DMS53 treated with DMSO at 0.1 percent for 48 hours (cell line): ENCODE measurements at regions not wholly inside any gene's neighbourhood (a gene's known extent, or its start where the extent isn't known, plus 50 kb on each side); places are given as distances from the start of the nearest gene placed in this dataset.

Experiments
- DNase-seq: peaks from one replicate; lab custom pipeline; 2025; ENCODE audit not compliant: unreplicated experiment; lab: John Stamatoyannopoulos, UW

DNA sequence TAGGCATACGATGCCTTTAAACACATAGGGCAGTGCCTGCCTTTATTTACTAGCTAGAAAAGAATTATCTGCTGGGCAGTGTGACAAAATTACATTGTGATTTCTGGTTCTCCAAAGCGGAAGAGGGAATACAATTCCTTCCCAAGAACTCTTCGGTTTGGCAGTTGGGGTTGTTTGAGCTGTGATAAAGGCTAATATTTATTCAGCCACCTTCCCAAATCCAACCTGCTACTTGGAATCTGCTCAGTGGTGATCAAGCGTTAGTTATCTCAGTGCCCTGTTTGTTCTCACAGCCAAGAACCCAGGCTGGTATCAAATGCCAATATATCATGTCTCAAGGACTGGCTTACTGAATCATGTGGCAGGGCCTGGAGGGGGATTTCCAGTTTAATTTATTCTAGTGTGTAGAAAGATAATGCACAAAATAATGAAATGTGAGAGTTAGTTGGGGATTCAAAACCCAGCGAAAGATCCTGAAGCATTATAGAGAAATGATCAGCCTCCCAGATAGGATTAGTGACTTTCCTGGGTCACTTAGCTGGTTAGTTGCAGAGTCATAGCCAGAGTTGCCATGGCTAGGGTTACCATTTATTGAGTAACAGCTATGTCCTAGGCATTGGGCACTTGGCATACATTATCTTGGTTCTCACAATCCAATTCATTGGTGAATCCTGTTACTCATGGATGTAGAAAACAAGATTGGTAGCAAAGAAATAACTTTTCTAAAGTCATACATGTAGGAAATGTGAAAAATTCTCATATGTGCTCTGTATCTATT is 457.0 kb upstream of the KLF4 start:
- no peak for DNase-seq

DNA sequence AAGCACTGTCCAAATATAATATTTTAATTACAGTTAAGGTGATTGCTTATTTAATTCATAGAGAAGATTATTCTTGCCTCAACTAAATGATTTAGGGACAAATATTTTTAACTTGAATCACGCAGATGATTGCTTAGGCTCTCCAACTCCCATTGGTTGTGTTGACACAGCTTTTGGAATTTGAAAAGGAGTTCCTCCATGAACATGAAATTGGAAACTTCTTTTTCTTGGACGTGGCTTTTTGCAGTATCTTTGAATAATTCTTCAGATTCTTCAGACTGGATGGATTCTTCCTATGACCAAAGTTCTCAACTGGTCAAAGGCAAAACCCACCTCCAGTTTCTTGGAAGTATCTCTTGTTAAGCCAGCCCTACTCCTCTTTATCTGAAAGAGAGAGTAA is 456.4 kb upstream of the KLF4 start:
- no peak for DNase-seq

DNA sequence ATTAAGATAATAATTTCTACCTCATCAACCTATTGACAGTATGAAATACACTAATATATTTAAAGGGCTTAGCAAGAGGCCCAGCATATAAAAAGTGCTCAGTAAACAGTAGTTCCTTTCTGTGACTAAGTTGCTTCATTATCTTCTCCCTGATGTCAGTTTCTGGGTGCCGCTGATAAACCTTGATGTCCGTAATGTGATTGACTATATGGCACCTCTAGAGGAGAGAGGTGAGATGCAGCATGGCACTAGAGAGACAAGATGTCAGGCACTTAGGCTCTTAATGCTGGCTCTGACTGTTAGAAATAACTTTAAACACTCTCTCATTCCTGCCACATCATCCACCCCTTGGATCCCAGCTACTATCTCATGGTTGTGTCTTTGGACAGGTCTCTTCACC is 455.9 kb upstream of the KLF4 start:
- no peak for DNase-seq

DNA sequence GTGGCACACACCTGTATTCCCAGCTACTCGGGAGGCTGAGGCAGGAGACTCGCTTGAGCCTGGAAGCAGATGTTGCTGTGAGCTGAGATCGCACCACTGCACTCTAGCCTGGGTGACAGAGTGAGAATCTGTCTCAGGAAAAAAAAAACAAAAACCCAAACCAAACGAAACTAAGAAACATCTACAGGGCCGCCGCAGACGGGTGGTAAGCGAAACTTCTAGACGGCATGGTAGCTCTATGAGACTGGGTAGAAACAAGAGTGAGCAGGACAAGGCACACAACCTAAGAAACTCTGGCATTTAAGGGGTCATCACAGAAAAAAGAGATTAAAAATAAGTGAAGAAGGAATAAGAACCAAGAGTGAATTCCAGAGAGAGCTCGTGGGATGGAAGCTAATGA is 454.8 kb upstream of the KLF4 start:
- DNase-seq, result no peak

DNA sequence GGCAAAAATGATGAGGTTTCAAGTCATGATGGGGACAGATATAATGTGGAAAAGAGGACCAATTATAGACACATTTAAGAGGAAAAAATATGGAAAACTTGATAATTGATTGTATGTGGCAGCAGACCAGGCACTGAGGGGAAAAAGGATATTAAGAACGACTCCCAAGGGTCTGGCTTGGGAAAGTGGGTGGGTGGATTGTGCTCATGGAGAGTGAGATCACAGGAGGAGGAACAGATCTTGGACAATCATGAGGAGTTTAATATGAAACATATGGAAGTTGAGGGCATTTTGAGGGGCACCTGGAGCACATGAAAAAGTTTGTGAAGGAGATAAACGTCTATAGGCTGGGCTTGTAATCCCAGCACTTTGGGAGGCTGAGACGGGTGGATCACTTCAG is 454.3 kb upstream of the KLF4 start:
- DNase-seq, result no peak

DNA sequence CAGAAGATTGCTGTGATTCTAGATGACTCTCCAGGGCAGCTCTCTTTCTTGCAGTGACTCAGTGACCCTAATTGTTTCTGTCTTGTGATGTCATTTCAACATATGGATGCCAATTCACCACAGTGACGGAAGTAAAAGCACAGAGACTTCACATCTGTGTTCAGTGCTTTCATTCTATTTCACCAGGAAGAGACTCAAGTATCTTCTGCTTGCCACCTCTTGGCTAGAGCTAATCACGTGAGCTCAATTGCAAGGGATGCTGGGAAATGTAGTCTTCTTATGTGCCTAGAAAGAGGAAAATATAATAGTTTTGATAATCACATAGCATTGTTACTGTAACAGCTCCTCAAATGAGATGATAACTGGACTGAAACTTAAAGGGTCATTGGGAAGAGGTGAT is 453.3 kb upstream of the KLF4 start:
- no peak for DNase-seq

DNA sequence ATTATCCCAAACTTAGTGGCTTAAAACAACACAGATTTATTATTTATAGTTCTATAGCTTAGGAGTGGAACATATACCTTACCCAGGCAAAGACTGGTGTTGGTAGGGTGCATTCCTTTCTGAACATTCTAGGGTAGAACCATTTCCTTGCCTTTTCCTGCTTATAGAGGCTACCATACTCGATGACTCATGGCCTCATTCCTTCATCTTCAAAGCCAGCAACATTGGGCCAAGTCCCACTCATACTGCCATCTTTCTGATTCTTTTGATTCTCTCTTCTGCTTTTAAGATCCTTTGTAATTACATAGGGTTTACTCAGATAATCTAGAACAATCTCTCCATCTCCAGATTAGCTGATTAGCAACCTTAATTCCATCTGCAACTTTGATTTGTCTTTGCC is 452.7 kb upstream of the KLF4 start:
- no peak for DNase-seq

DNA sequence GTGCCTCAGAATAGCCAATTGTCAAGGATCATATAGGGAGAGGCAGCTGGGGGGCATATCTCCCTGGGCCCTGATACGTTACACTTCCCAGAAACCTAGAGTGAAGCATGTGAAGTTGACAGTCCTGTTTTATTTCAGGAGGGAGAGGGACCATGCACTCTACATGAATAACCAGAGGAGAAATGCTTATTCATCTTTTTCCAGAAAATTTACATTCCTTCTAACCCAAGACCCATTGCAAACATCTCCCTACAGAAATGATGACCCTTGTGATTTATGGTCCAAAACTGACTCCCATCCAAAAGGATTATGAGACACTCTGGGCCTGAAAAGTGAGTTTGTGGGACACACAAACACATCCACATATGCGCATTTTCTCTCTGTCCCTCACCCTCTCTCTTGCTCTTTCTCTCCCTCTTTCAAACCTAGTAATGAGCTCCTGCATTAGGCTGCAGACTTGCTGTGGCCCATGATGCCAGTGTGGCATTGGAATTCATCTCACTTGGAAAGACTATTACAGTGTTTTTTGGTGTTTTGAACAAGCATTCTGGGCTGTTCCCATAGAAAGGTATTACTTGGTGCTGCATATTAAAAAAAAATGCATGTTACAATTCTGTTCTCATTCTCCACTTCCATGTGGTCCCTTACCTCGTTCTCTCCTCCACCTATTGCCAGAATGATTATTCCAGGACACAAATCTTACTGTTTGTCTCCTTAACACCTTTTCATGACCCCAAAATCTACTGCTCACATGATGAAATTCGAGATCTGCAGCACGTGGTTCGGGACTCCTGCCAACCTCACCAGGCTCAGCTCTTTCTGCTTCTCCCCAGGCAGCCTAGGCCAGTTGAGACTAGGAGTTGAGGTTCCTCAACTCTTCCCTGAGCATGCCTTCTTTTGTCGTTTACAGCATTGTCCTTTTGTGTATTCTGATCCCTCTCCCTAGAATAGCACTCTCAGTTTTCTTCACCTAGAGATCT is 451.3 kb upstream of the KLF4 start:
- DNase-seq, result no peak

DNA sequence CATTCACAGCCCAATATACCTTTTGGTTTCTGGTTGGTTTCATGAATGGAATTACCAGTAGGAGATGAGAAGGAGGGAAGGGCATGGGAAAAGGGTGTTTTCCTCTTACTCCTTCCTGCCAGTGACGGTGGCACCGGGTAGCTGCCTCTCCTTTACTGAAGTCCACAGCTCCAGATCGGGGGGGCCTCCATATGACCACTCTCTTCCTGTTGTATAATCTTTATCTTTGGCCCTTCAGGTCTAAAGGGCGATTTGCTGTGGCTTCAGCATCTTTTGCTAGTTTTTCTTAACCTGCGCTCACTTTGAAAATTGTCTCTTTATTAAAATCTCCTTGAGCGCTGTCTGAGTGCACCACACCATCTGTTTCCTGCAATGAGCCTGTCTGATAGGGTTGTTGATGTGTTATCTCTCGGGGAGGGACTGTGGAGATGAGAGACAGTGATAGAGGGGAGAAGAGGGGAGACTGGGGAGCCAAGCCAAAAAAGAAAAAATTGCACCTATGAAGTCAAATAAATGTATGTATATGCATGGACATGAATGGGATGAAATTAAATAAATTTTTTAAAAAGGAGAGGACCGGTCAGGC is 449.3 kb upstream of the KLF4 start:
- no peak for DNase-seq

DNA sequence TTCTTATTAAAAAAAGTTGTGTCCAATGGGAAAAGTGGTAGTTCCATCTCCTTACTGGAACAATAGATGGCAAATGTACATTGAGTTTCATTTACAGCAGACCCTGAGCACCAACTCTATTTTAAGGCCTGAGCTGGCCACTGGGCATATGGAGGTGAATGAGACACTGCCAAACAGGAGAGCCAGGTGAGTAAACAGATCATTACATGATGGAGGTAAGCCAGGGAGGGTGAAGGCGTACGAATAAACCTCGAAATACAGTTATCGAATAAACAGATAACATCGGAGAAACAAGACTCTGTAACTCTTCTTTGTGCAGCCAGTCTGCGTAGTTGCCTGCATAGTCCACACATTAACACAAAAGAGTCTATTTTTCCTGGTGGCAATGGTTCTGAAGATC is 446.4 kb upstream of the KLF4 start:
- DNase-seq, result no peak

DNA sequence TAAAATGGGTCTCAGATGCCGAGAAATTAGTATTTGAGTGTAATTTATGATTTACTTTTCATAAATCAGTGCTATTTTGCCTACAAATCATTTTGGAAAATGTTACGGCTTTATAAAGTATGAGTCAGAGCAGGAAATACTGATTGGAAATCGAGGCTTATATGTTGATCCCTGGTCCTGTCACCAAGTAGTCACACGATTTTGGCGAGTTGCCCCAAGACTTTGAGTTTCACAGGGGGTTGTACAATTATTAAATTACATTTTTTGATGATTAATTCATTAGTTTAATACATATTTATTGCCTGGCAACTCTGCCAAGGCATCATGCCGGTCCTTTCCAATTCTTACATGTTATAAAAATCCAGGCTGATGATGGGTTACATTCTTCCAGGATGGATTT is 443.9 kb upstream of the KLF4 start:
- DNase-seq, result no peak

DNA sequence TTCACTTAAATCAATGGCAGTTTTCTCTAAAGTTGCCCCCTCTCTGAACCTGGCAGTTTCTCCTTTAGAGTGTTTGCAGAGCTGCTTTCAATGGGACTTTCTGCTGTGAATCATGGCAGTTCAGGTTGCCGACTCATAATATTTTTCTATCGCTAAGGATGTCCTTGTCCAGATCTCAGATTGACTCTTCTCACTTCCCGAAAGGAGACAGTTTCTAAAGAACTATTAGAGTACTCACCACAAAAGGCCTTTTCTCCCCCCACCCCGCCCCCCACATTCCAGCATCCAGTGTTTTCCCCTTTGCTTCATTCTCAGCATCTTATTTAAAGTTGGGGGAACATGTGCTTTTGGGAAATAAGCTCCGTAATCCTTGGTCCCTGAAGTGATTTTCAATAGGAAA is 443.5 kb upstream of the KLF4 start:
- DNase-seq, result no peak

DNA sequence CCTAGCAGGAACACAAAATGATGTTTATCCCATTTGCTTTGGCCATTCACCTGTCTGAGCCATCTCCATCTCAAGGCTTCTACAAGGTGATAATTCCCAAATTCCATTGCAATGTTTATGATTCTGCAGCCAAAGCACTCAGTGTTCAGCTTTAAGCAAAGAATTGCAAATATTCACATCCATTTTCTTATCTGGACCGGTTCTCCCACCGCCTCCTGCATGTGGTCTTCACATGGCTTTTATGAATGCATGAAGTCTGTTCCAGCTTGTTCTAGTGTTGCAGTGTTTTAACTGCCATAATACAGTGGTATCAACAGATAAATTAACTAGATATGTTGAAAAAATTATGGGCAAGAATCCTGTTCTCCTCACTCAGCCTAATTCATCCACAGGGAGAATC is 443.0 kb upstream of the KLF4 start:
- DNase-seq, result no peak

DNA sequence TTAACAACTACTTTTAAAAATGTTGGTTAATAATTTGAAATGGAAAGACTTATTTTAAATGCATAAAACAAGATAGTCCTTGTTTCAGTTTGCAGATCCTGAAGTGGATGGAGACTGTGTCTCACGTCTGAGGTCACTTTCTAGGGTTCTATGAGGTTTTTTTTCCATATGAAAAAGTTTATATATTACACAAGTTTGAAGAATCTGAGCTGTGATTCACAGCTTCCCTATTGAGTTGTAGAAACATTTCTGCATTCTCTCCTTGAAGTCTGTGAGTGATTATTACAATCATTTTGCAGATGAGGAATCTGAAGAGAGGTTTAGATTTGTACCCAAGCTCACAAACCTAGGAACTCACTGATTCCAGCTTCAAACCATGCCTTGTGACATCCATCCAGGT is 442.5 kb upstream of the KLF4 start:
- no peak for DNase-seq

DNA sequence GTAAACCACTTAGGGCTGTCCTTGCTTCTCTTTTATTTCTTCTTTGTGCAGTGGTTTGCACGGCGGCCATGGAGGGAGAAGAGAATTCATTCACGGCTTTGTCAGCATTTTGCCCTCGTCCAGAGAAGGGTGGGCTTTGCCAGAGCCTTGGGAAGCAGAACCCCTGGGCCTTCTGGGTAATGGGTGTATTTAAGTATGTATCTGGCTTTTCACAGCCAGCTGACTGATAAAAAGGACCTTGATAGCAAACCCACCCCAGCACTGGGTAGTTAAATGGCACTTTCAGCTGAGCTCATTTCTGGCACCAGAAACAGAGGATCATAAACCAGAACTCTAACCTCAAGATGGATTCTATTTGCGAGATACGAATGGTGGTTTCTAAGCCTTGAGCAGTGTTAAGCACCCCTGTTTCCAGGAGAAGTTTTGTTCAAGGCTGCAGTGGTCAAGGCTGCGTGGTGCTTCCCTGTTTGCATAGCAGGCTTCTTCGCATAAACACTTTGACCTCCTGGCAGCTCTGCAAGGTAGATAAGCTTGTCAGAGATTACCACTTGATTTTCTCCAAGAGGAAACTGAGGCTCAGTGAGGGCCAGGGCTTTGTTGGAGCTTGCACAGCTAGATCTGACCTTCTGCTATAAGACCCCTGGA is 441.6 kb upstream of the KLF4 start:
- DNase-seq, result no peak

DNA sequence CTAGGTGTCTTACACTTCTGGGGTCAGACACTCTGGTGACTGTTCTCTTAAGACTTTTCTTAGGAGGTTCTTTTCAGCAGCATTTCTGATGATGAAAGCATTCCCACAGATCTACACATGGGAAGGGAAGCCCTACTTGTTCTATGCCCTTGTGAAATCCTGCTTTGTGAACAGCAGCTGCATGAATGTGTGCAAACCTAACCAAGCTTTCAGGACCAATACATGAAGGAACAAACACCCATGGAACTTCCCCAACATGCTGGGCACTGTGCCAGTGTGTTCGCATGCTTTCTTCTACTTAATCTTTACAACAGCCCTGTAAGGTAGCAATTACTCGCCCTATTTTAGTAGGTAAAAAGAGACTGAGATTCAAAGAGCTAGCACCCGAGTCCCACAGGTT is 439.9 kb upstream of the KLF4 start:
- DNase-seq, result no peak

DNA sequence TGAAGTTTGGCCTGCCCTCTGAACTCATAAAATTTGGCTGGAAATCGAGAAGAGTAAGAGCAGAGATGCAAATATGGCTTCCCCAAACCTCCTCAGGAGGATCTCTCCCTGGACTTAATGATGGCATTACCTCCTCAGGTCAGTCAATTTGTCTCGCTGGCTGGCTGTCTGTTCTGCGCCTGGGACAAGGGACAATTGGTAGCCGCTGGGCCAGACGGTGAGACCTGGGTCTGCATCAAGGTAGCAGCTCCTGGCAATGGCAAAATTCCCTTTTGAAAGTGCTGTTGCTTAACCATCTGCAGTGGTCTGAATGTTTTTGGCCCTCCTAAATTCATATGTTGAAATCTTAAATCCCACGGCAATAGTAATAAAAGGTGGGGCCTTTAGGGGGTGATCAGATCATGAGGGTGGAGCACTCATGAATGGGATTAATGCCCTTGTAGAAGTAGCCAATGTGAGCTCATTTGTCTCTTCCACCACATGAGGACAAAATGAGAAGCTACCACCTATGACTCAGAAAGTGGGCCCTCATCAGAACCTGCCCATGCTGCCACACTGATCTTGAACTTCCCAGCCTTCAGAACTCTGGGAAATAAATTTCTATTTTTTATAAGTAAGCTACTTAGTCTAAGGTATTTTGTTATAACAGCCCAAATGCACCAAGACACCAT is 439.3 kb upstream of the KLF4 start:
- DNase-seq, result no peak

DNA sequence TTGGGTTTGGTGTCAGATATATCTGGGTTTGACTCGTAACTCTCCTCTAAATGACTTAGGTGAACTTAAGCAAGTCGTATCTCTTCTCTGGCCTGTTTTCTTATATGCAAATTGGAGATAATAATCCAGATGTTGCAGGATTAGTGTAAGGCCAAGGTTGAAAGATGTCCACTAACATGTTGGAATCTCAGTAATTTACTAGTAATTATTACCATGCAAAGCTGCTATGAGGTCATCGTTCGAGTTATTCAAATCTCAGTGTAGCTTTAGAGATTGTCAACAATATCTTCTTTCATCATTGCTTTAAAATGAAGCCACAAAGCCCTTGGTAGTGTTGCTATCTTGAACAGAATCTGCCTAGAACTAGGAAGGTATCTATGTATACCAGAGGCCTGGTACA is 437.7 kb upstream of the KLF4 start:
- no peak for DNase-seq

DNA sequence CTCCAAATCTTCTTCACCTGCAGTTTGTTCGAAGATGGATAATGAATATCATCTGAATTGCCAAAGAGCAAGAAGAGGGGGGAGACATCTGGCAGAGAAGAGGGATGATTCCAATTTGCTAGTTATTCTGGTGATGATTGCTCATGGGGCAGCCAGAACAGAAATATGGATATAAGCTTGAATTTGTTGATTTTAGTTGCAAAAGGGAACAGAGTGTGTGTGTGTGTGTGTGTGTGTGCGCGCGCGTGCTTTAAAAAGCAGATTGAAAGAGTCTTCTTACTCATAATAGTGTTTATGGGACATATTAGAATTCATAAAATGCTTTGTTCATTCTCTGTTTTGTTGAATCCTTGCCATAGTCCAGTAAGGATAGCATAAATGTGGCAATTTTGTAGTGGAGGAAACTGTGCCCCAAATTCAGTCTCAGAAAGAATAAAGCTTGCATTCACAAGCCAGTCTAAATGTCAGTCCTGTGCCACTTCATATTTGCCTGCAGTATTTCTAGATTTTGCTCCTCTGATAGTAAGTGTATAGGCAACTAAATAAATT is 436.3 kb upstream of the KLF4 start:
- DNase-seq, result no peak

DNA sequence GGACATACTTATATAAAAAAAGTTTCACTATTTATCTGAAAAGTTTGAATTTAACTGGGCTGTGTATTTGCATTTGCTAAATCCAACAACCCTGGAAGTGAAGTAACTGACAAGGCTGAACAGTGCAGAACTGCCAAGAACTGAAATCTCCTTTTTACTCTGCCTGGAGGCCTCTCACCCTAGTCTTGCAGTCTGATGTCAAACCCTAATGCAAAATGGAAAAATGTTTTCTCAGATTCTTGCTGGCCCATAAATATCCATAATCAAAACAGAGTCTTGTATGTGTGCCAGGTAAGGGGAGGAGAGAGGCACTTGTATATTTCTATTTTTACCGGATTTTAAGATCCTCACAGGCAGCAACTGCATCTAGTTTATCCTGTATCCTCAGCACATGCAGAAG is 432.7 kb upstream of the KLF4 start:
- DNase-seq, result no peak

DNA sequence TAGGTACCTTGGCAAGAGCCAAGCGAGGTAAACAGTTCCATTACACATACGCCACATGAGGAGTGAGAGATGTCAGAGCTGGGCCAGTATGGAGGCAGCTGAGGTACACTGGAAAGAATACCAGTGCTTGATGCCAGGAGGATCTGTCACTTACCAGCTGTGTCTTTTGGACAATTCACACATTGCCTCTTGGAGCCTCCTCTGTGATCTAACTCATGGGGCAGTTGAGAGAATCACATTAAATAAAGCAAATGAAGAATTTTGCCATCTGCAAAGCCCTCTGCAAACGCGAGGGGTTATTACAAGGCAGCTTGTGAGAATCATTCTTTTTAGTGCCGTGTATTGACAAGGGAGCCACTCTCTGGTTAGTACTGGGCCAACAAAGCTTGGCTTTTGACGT is 429.7 kb upstream of the KLF4 start:
- DNase-seq, result no peak
